ENCODE measurements at regions not wholly inside any gene's neighbourhood (a gene's known extent, or its start where the extent isn't known, plus 50 kb on each side); places are given as distances from the start of the nearest gene placed in this dataset.
"Not testable (repeated sequence)": the region's sequence is repeated elsewhere in the genome, so short reads cannot be mapped to it uniquely, and the experiment has no call there.

GRCh38 chr4:19539201-19539600, 712.5 kb upstream of the SLIT2 start:
- DNase-seq (ENCODE audit: low read depth), result no peak

GRCh38 chr4:19534159-19534558, 717.5 kb upstream of the SLIT2 start:
- no peak for DNase-seq (ENCODE audit: low read depth)

GRCh38 chr4:19531906-19532848, 719.5 kb upstream of the SLIT2 start:
- no peak for DNase-seq (ENCODE audit: low read depth)

GRCh38 chr4:19523964-19524363, 727.7 kb upstream of the SLIT2 start:
- no peak for DNase-seq (ENCODE audit: low read depth)

- no peak for DNase-seq (ENCODE audit: low read depth)
Measured at GRCh38 chr4:19522966-19523365, 728.7 kb upstream of the SLIT2 start.

GRCh38 chr4:19520939-19521520, 730.7 kb upstream of the SLIT2 start:
- no peak for DNase-seq (ENCODE audit: low read depth)

- DNase-seq (ENCODE audit: low read depth), result no peak
Measured at GRCh38 chr4:19514276-19515070, 737.2 kb upstream of the SLIT2 start.

GRCh38 chr4:19512086-19512485, 739.6 kb upstream of the SLIT2 start:
- DNase-seq (ENCODE audit: low read depth), result no peak

- DNase-seq (ENCODE audit: low read depth), result no peak
Measured at GRCh38 chr4:19510993-19511392, 740.7 kb upstream of the SLIT2 start.

- DNase-seq (ENCODE audit: low read depth), result no peak
Measured at GRCh38 chr4:19508442-19508841, 743.3 kb upstream of the SLIT2 start.

- DNase-seq (ENCODE audit: low read depth), result no peak
Measured at GRCh38 chr4:19497705-19498104, 754.0 kb upstream of the SLIT2 start.

- DNase-seq (ENCODE audit: low read depth), result no peak
Measured at GRCh38 chr4:19496756-19497155, 754.9 kb upstream of the SLIT2 start.

- DNase-seq (ENCODE audit: low read depth), result no peak
Measured at GRCh38 chr4:19494961-19495360, 756.7 kb upstream of the SLIT2 start.

- DNase-seq (ENCODE audit: low read depth), result no peak
Measured at GRCh38 chr4:19492606-19493005, 759.1 kb upstream of the SLIT2 start.

- no peak for DNase-seq (ENCODE audit: low read depth)
Measured at GRCh38 chr4:19486400-19486799, 765.3 kb upstream of the SLIT2 start.

GRCh38 chr4:19478791-19479190, 772.9 kb upstream of the SLIT2 start:
- no peak for DNase-seq (ENCODE audit: low read depth)

- no peak for DNase-seq (ENCODE audit: low read depth)
Measured at GRCh38 chr4:19473569-19473968, 778.1 kb upstream of the SLIT2 start.

GRCh38 chr4:19472666-19473065, 779.0 kb upstream of the SLIT2 start:
- no peak for DNase-seq (ENCODE audit: low read depth)

GRCh38 chr4:19470001-19470400, 781.7 kb upstream of the SLIT2 start:
- DNase-seq (ENCODE audit: low read depth), result not testable (repeated sequence)

GRCh38 chr4:19462117-19462516, 789.6 kb upstream of the SLIT2 start:
- no peak for DNase-seq (ENCODE audit: low read depth)

GRCh38 chr4:19455850-19456602, 795.7 kb upstream of the SLIT2 start:
- DNase-seq (ENCODE audit: low read depth), result no peak

Measured in myocyte (in vitro differentiated cells).